Body of pancreas (tissue), 4 donors: ENCODE measurements at regions not wholly inside any gene's neighbourhood (a gene's known extent, or its start where the extent isn't known, plus 50 kb on each side); places are given as distances from the start of the nearest gene placed in this dataset.

Source experiments
- CTCF ChIP-seq, 7 experiments: fragments of 450-650 bp in 4 of 7; fragments of 200-600 bp in 3 of 7; sonication (generic) in 3 of 7; IDR thresholded peaks; one replicate each; pipeline ENCODE4 v1.5.1; 2016 to 2019; ENCODE audit warnings: antibody characterized with exemption in 7 of 7
- POLR2A ChIP-seq, 3 donors: fragments of 450-650 bp; IDR thresholded peaks; one replicate each; pipeline ENCODE4 v1.6.1; 2016; ENCODE audit warnings: antibody characterized with exemption in 3 of 3, mild to moderate bottlenecking in 2 of 3

DNA sequence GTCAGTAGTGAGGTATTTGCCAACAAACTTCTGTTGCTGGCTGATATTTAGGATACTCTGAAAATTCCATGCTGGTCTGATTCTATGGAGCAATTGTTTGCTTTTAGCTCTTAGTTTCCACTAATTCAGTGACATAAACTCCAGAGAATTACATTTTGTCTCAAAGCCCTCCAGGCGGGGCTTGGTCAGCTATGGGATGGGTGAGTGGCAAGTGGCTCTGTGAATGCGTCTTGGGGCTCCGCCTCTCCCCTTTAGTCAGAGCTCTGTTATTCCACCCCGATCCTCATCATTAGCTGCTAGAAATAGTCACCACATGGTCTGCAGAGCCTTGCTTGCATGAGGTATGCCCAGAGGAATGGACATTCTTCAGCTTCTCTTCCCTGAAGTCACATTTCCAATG lies 540.6 kb downstream of the QKI start:
- TF ChIP-seq CTCF (IDR thresholded peaks at IDR 0.05) (no peak), POLR2A (IDR thresholded peaks at IDR 0.05) (no peak)
